H9 (cell line): ENCODE measurements at regions not wholly inside any gene's neighbourhood (a gene's known extent, or its start where the extent isn't known, plus 50 kb on each side); places are given as distances from the start of the nearest gene placed in this dataset.

Source experiments
- DNase-seq: peaks from one replicate; pipeline ENCODE4 v3.0.0-alpha.2; 2017
- H2AFZ ChIP-seq: one replicate; pipeline ENCODE4 v1.6.1; 2013; ENCODE audit warnings: mild to moderate bottlenecking, low read length, control low read depth, moderate library complexity
- H2AK5ac ChIP-seq: 2 replicates; pipeline ENCODE4 v1.6.1; 2013; ENCODE audit warnings: low read length, control low read depth, mixed read lengths; ENCODE audit not compliant: insufficient read length
- H2BK120ac ChIP-seq: one replicate; pipeline ENCODE4 v1.6.1; 2013; ENCODE audit warnings: low read depth, mild to moderate bottlenecking, low read length, control low read depth, inconsistent platforms; ENCODE audit not compliant: poor library complexity, severe bottlenecking
- H2BK12ac ChIP-seq: 2 replicates; pipeline ENCODE4 v1.6.1; 2013; ENCODE audit warnings: low read length, control low read depth, mixed read lengths, low read depth; ENCODE audit not compliant: insufficient read length
- H2BK15ac ChIP-seq: 2 replicates; pipeline ENCODE4 v1.6.1; 2013; ENCODE audit warnings: low read depth, low read length, control low read depth
- H2BK20ac ChIP-seq: one replicate; pipeline ENCODE4 v1.6.1; 2013; ENCODE audit warnings: low read depth, mild to moderate bottlenecking, low read length, control low read depth, inconsistent platforms; ENCODE audit not compliant: poor library complexity, severe bottlenecking
- H2BK5ac ChIP-seq: 2 replicates; pipeline ENCODE4 v1.6.1; 2013; ENCODE audit warnings: low read length, control low read depth, mixed read lengths; ENCODE audit not compliant: insufficient read length
- H3K14ac ChIP-seq: 2 replicates; pipeline ENCODE4 v1.6.1; 2013; ENCODE audit warnings: low read length, control low read depth; ENCODE audit not compliant: insufficient read depth
- H3K18ac ChIP-seq: 2 replicates; pipeline ENCODE4 v1.6.1; 2013; ENCODE audit warnings: low read depth, mild to moderate bottlenecking, mixed read lengths, low read length, control low read depth; ENCODE audit not compliant: insufficient read length
- H3K23ac ChIP-seq: 2 replicates; pipeline ENCODE4 v1.6.1; 2013; ENCODE audit warnings: low read length, control low read depth, mixed read lengths, low read depth; ENCODE audit not compliant: insufficient read length
- H3K23me2 ChIP-seq: 2 replicates; pipeline ENCODE4 v1.6.1; 2013; ENCODE audit warnings: low read depth, mild to moderate bottlenecking, mixed read lengths, low read length, control low read depth; ENCODE audit not compliant: insufficient read length, poor library complexity, severe bottlenecking
- H3K27ac ChIP-seq: 2 replicates; pipeline ENCODE4 v1.5.1; 2013; ENCODE audit warnings: low read length, control low read depth, mixed read lengths, low read depth; ENCODE audit not compliant: insufficient read length
- H3K27me3 ChIP-seq: 2 replicates; pipeline ENCODE4 v1.6.1; 2013; ENCODE audit warnings: low read length, control low read depth, inconsistent platforms; ENCODE audit not compliant: insufficient read depth
- H3K4ac ChIP-seq: 2 replicates; pipeline ENCODE4 v1.6.1; 2013; ENCODE audit warnings: low read depth, mild to moderate bottlenecking, control low read depth, inconsistent platforms, low read length, moderate library complexity
- H3K4me1 ChIP-seq: 2 replicates; pipeline ENCODE4 v1.6.1; 2013; ENCODE audit warnings: low read length, control low read depth, inconsistent platforms; ENCODE audit not compliant: insufficient read depth
- H3K4me2 ChIP-seq: 2 replicates; pipeline ENCODE4 v1.6.1; 2013; ENCODE audit warnings: low read length, control low read depth, mixed read lengths; ENCODE audit not compliant: insufficient read length, insufficient read depth
- H3K56ac ChIP-seq: 2 replicates; pipeline ENCODE4 v1.6.1; 2013; ENCODE audit warnings: low read depth, mild to moderate bottlenecking, mixed read lengths, low read length, control low read depth; ENCODE audit not compliant: insufficient read length
- H3K79me1 ChIP-seq: 2 replicates; pipeline ENCODE4 v1.6.1; 2013; ENCODE audit warnings: low read depth, mild to moderate bottlenecking, moderate library complexity, low read length, control low read depth, inconsistent platforms; ENCODE audit not compliant: insufficient read depth, poor library complexity, severe bottlenecking
- H3K79me2 ChIP-seq: 2 replicates; pipeline ENCODE4 v1.6.1; 2013; ENCODE audit warnings: low read length, control low read depth, inconsistent platforms; ENCODE audit not compliant: insufficient read depth
- H3K9ac ChIP-seq: 2 replicates; pipeline ENCODE4 v1.6.1; 2013; ENCODE audit warnings: low read length, control low read depth, mixed read lengths; ENCODE audit not compliant: insufficient read length; ENCODE audit errors: extremely low read depth
- H3K9me3 ChIP-seq: one replicate; pipeline ENCODE4 v1.6.1; 2013; ENCODE audit warnings: low read depth, low read length, inconsistent platforms; ENCODE audit not compliant: control insufficient read depth
- H3T11ph ChIP-seq: one replicate; pipeline ENCODE4 v1.6.1; 2013; ENCODE audit warnings: mild to moderate bottlenecking, low read length, control low read depth, inconsistent platforms
- H4K20me1 ChIP-seq: one replicate; pipeline ENCODE4 v1.6.1; 2013; ENCODE audit not compliant: control insufficient read depth, insufficient read length, insufficient read depth
- H4K5ac ChIP-seq: 2 replicates; pipeline ENCODE4 v1.6.1; 2013; ENCODE audit warnings: low read depth, mild to moderate bottlenecking, mixed read lengths, low read length, control low read depth; ENCODE audit not compliant: insufficient read length
- H4K8ac ChIP-seq: replicated peaks from 2 replicates; pipeline ENCODE4 v1.6.1; 2013; ENCODE audit warnings: low read length, control low read depth, mixed read lengths, low read depth; ENCODE audit not compliant: insufficient read length
- H4K91ac ChIP-seq: 2 replicates; pipeline ENCODE4 v1.6.1; 2013; ENCODE audit warnings: low read depth, mild to moderate bottlenecking, moderate library complexity, mixed read lengths, low read length, control low read depth; ENCODE audit not compliant: insufficient read length
- H3K27ac Mint-ChIP-seq, 3 experiments: 2 replicates in 2 of 3; 3 replicates in 1 of 3; pipeline ENCODE4 v1.8.0; 2020 to 2021; ENCODE audit warnings: mixed read lengths in 3 of 3, mild to moderate bottlenecking in 1 of 3, moderate library complexity in 1 of 3
- H3K27me3 Mint-ChIP-seq: 2 replicates; pipeline ENCODE4 v1.8.0; 2021; ENCODE audit warnings: low read depth, mild to moderate bottlenecking, moderate library complexity, mixed read lengths
- H3K36me3 Mint-ChIP-seq, 3 experiments: 2 replicates in 2 of 3; 3 replicates in 1 of 3; pipeline ENCODE4 v1.8.0; 2020 to 2021; ENCODE audit warnings: low read depth in 3 of 3, mixed read lengths in 3 of 3; ENCODE audit not compliant: insufficient read depth in 1 of 3
- H3K4me1 Mint-ChIP-seq, 2 experiments: 2 replicates each; pipeline ENCODE4 v1.8.0; 2020; ENCODE audit warnings: mixed read lengths in 2 of 2
- H3K4me3 Mint-ChIP-seq, 2 experiments: 2 replicates in 1 of 2; 3 replicates in 1 of 2; pipeline ENCODE4 v1.8.0; 2020 to 2021; ENCODE audit warnings: mild to moderate bottlenecking in 2 of 2, mixed read lengths in 2 of 2, moderate library complexity in 1 of 2
- H3K9me3 Mint-ChIP-seq, 2 experiments: 2 replicates in 1 of 2; 3 replicates in 1 of 2; pipeline ENCODE4 v1.8.0; 2020; ENCODE audit warnings: mild to moderate bottlenecking in 2 of 2, mixed read lengths in 2 of 2, moderate library complexity in 1 of 2
- CTCF ChIP-seq: fragments of 200-600 bp; sonication (generic); conservative IDR thresholded peaks from 3 replicates; pipeline ENCODE4 v1.8.0; 2021; ENCODE audit warnings: antibody characterized with exemption, mild to moderate bottlenecking
- WGBS: extraction: QIAGEN DNeasy Blood & Tissue Kit; methylation state at CpG from one replicate; pipeline ENCODE4 v1.1.7; 2013; ENCODE audit warnings: missing lambda C conversion rate, low lambda C conversion rate, mixed read lengths; ENCODE audit not compliant: insufficient read length; ENCODE audit errors: extremely low coverage; 5-methylcytosine and 5-hydroxymethylcytosine counted together

GRCh38 chr2:40564184-40564583 is 112.3 kb upstream of the SLC8A1 start:
- Mint-ChIP-seq H3K9me3 (no peaks in the 10 kb centered on the region), H3K36me3 (no peaks in the 10 kb centered on the region), H3K27ac (no peak overlapping the region), H3K27me3 (no peaks in the 10 kb centered on the region), H3K4me1 (no peaks in the 10 kb centered on the region), H3K4me3 (no peak overlapping the region)
- no peak overlapping the region for H3K4ac ChIP-seq
- no peak overlapping the region for H2AK5ac ChIP-seq
- H3K14ac ChIP-seq: no peak overlapping the region
- H4K20me1 ChIP-seq: no peaks in the 10 kb centered on the region
- no peak overlapping the region for H3K4me2 ChIP-seq
- H3K27me3 ChIP-seq: no peaks in the 10 kb centered on the region
- H2BK12ac ChIP-seq: no peak overlapping the region
- H4K91ac ChIP-seq: no peak overlapping the region
- DNase-seq: no peak
- no peaks in the 10 kb centered on the region for H3K9me3 ChIP-seq
- H3K79me2 ChIP-seq: no peaks in the 10 kb centered on the region
- H3K27ac ChIP-seq: no peak overlapping the region
- H3K79me1 ChIP-seq: no peaks in the 10 kb centered on the region
- H2AFZ ChIP-seq: no peak overlapping the region
- no peak overlapping the region for H3T11ph ChIP-seq
- no peak overlapping the region for H4K5ac ChIP-seq
- no peaks in the 10 kb centered on the region for H3K4me1 ChIP-seq
- H2BK120ac ChIP-seq: no peak overlapping the region
- no peaks in the 10 kb centered on the region for H3K23me2 ChIP-seq
- no peak overlapping the region for H3K18ac ChIP-seq
- WGBS: no CpG with 5 or more reads among the region's 2 CpGs
- no peak overlapping the region for H3K23ac ChIP-seq
- H2BK5ac ChIP-seq: no peak overlapping the region
- H2BK15ac ChIP-seq: no peak overlapping the region
- H3K9ac ChIP-seq: no peak overlapping the region
- TF ChIP-seq CTCF: no peak
- H4K8ac ChIP-seq: no peak overlapping the region
- H2BK20ac ChIP-seq: no peak overlapping the region
- H3K56ac ChIP-seq: no peak overlapping the region
